ENCODE measurements at regions not wholly inside any gene's neighbourhood (a gene's known extent, or its start where the extent isn't known, plus 50 kb on each side); places are given as distances from the start of the nearest gene placed in this dataset.

DNA sequence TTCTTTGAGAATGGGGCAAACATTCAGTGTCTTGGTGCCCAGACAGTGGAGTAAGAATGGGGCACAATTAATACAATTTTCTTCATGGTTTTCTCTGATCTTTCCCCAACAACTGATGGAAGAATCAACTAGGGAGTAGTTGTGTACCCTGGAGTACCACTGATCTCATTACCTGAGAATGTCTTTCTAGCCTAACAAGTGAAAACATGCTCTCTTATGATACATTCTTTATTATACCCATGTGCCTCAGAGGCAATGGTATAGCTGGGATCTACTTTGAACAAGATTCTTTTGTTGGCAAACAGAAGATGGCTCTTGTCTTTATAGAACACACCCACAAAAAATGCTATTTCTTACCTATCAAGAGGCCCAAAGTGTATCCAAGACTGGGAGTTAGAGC, 250.6 kb upstream of the CMC1 start:
- no peak for TF ChIP-seq EGR1 (IDR thresholded peaks at IDR 0.05)
- TF ChIP-seq, protein P1, sequence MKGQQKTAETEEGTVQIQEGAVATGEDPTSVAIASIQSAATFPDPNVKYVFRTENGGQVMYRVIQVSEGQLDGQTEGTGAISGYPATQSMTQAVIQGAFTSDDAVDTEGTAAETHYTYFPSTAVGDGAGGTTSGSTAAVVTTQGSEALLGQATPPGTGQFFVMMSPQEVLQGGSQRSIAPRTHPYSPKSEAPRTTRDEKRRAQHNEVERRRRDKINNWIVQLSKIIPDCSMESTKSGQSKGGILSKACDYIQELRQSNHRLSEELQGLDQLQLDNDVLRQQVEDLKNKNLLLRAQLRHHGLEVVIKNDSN (IDR thresholded peaks at IDR 0.05), result no peak
- no peak for TF ChIP-seq TEAD4 (IDR thresholded peaks at IDR 0.05)
- TF ChIP-seq FOXM1 (IDR thresholded peaks at IDR 0.05; ENCODE audit: borderline replicate concordance, low read depth), result no peak
- TF ChIP-seq EP300 (IDR thresholded peaks at IDR 0.05; ENCODE audit: borderline replicate concordance), result no peak
- TF ChIP-seq, protein P2, sequence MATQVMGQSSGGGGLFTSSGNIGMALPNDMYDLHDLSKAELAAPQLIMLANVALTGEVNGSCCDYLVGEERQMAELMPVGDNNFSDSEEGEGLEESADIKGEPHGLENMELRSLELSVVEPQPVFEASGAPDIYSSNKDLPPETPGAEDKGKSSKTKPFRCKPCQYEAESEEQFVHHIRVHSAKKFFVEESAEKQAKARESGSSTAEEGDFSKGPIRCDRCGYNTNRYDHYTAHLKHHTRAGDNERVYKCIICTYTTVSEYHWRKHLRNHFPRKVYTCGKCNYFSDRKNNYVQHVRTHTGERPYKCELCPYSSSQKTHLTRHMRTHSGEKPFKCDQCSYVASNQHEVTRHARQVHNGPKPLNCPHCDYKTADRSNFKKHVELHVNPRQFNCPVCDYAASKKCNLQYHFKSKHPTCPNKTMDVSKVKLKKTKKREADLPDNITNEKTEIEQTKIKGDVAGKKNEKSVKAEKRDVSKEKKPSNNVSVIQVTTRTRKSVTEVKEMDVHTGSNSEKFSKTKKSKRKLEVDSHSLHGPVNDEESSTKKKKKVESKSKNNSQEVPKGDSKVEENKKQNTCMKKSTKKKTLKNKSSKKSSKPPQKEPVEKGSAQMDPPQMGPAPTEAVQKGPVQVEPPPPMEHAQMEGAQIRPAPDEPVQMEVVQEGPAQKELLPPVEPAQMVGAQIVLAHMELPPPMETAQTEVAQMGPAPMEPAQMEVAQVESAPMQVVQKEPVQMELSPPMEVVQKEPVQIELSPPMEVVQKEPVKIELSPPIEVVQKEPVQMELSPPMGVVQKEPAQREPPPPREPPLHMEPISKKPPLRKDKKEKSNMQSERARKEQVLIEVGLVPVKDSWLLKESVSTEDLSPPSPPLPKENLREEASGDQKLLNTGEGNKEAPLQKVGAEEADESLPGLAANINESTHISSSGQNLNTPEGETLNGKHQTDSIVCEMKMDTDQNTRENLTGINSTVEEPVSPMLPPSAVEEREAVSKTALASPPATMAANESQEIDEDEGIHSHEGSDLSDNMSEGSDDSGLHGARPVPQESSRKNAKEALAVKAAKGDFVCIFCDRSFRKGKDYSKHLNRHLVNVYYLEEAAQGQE (IDR thresholded peaks at IDR 0.05; ENCODE audit: low read depth), result no peak
- no peak for TF ChIP-seq CEBPB (IDR thresholded peaks at IDR 0.05)
- no peak for TF ChIP-seq YY1 (IDR thresholded peaks at IDR 0.05; ENCODE audit: low read depth)
- TF ChIP-seq RAD21 (IDR thresholded peaks at IDR 0.05; ENCODE audit: low read depth), result no peak

DNA sequence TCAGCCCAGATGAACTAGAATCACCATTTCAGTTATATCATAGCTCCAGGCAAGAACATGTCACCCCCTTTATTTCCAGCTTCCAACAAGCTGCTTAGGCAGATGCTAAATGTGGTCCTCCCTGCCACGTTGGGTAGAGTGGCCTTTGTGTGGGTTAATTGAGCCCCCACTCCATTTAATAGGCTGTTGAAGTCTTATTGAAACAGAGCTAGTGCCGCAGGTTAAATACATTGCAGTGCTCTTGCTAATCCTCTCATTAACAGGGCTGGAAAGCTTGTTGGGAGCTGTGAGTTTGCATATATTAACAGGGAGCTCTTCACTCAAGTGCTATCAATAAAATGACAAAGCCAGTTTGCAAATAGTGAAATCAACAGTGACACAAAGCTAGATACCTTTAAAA, 248.4 kb upstream of the CMC1 start:
- TF ChIP-seq ZBTB7A (IDR thresholded peaks at IDR 0.05; ENCODE audit: low read depth), result no peak
- no peak for TF ChIP-seq CREB1 (IDR thresholded peaks at IDR 0.05; ENCODE audit: low read depth)
- no peak for TF ChIP-seq YY1 (IDR thresholded peaks at IDR 0.05; ENCODE audit: low read depth)
- TF ChIP-seq, protein P2 (IDR thresholded peaks at IDR 0.05; ENCODE audit: low read depth), result no peak
- TF ChIP-seq FOXM1 (IDR thresholded peaks at IDR 0.05; ENCODE audit: borderline replicate concordance, low read depth), result no peak
- TF ChIP-seq, protein P3, sequence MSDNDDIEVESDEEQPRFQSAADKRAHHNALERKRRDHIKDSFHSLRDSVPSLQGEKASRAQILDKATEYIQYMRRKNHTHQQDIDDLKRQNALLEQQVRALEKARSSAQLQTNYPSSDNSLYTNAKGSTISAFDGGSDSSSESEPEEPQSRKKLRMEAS (IDR thresholded peaks at IDR 0.05), result no peak
- no peak for TF ChIP-seq EGR1 (IDR thresholded peaks at IDR 0.05)
- TF ChIP-seq, protein P1 (IDR thresholded peaks at IDR 0.05), result no peak
- TF ChIP-seq EP300 (IDR thresholded peaks at IDR 0.05; ENCODE audit: borderline replicate concordance), result no peak
- no peak for TF ChIP-seq TCF12 (IDR thresholded peaks at IDR 0.05; ENCODE audit: low read depth)
- no peak for TF ChIP-seq TAF1 (IDR thresholded peaks at IDR 0.05; ENCODE audit: low read depth)
- TF ChIP-seq CEBPB (IDR thresholded peaks at IDR 0.05), result no peak
- no peak for TF ChIP-seq TEAD4 (IDR thresholded peaks at IDR 0.05)
- TF ChIP-seq NFIC (IDR thresholded peaks at IDR 0.05), result no peak
- no peak for TF ChIP-seq RAD21 (IDR thresholded peaks at IDR 0.05; ENCODE audit: low read depth)

DNA sequence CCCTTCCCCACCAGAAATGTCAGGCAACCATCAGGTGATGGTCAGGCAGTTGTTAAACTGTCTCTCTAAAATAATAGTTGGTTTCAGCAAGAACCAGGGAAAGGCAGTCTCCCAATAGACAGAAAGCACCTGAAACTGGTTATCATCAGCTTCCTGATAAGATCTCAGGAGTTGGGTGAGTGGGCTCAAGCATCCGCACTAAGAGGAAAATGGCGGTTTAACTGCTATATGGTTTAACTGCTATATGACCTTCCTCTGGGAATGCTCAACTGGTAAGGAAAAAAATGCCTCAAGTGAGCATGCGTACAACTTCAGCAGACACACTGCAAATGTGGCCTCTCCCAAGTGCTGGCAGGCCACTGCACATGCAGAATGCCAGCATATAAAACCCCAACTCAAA, 240.8 kb upstream of the CMC1 start:
- TF ChIP-seq TCF12 (IDR thresholded peaks at IDR 0.05; ENCODE audit: low read depth) (no peak), CREB1 (IDR thresholded peaks at IDR 0.05; ENCODE audit: low read depth) (no peak), ZBTB7A (IDR thresholded peaks at IDR 0.05; ENCODE audit: low read depth) (no peak), YY1 (IDR thresholded peaks at IDR 0.05; ENCODE audit: low read depth) (no peak), RAD21 (IDR thresholded peaks at IDR 0.05; ENCODE audit: low read depth) (no peak), NFIC (IDR thresholded peaks at IDR 0.05) (no peak), EP300 (IDR thresholded peaks at IDR 0.05; ENCODE audit: borderline replicate concordance) (no peak), CEBPB (IDR thresholded peaks at IDR 0.05) (no peak), FOXM1 (IDR thresholded peaks at IDR 0.05; ENCODE audit: borderline replicate concordance, low read depth) (no peak), EGR1 (IDR thresholded peaks at IDR 0.05) (no peak), TEAD4 (IDR thresholded peaks at IDR 0.05) (no peak)
- TF ChIP-seq, protein P1 (IDR thresholded peaks at IDR 0.05), result no peak
- TF ChIP-seq, protein P2 (IDR thresholded peaks at IDR 0.05; ENCODE audit: low read depth), result no peak
- TF ChIP-seq, protein P3 (IDR thresholded peaks at IDR 0.05), result no peak

DNA sequence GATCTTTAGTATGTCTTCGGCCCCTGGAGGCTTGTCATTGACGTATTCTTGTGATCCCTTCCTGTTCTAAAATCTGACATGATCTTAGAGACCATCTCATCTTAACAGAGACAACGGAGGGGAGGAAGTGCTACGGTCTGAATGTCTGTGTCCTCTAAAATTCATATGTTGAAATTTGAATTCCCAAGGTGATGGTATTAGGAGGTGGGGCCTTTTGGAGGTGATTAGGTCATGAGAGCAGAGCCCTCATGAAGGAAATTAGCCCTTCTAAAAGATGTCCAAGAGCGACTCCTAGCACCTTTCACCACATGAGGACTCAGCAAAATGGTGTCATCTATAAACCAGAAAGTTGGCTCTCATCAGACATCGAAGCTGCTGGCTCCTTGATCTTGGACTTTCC, 233.2 kb upstream of the CMC1 start:
- TF ChIP-seq CEBPB (IDR thresholded peaks at IDR 0.05) (no peak), TAF1 (IDR thresholded peaks at IDR 0.05; ENCODE audit: low read depth) (no peak), EP300 (IDR thresholded peaks at IDR 0.05; ENCODE audit: borderline replicate concordance) (no peak), NFIC (IDR thresholded peaks at IDR 0.05) (no peak), CREB1 (IDR thresholded peaks at IDR 0.05; ENCODE audit: low read depth) (no peak), RAD21 (IDR thresholded peaks at IDR 0.05; ENCODE audit: low read depth) (no peak), TEAD4 (IDR thresholded peaks at IDR 0.05) (no peak), TCF12 (IDR thresholded peaks at IDR 0.05; ENCODE audit: low read depth) (no peak), YY1 (IDR thresholded peaks at IDR 0.05; ENCODE audit: low read depth) (no peak), EGR1 (IDR thresholded peaks at IDR 0.05) (no peak)
- TF ChIP-seq, protein P3 (IDR thresholded peaks at IDR 0.05), result no peak

Measured in Ishikawa (cell line).